ENCODE measurements at regions not wholly inside any gene's neighbourhood (a gene's known extent, or its start where the extent isn't known, plus 50 kb on each side); places are given as distances from the start of the nearest gene placed in this dataset.

DNA sequence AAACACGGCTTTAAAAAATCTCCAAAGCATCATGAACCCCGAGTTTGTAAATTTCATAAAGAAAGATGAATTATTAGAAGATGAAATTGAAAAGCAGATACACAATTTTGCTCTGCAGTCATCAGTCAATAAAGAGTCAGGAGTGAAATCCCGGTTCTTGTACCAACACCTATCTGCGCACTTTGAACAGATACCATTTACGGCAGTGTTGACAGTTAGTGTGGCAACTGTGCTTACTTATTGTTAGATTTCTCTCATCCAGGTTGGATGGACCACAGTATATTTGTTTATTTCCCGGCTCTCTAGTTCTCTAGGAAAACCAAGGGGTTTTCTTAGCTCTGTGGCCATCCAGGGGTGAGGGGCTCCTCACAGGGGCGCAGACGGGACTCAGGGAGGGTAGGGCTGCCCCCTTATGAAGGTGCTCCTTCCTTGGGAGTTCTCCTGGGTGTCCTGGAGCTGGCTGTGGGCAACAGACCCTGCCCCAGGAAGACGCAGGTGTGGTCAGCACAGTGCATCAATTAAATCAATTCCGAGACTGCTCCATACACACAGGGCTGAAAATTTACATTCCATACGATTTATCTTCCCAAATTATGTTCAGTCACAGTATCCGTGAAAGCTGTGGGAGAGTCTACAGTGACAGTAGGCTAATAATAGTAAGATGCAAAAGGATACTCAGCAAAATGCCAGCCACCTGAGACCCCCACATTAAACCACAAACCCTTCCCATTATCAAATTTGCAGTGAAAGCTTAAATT, 107.0 kb upstream of the C1QTNF9B start:
- TF ChIP-seq POLR2A (IDR thresholded peaks at IDR 0.05), result no peak
- TF ChIP-seq, protein P1, sequence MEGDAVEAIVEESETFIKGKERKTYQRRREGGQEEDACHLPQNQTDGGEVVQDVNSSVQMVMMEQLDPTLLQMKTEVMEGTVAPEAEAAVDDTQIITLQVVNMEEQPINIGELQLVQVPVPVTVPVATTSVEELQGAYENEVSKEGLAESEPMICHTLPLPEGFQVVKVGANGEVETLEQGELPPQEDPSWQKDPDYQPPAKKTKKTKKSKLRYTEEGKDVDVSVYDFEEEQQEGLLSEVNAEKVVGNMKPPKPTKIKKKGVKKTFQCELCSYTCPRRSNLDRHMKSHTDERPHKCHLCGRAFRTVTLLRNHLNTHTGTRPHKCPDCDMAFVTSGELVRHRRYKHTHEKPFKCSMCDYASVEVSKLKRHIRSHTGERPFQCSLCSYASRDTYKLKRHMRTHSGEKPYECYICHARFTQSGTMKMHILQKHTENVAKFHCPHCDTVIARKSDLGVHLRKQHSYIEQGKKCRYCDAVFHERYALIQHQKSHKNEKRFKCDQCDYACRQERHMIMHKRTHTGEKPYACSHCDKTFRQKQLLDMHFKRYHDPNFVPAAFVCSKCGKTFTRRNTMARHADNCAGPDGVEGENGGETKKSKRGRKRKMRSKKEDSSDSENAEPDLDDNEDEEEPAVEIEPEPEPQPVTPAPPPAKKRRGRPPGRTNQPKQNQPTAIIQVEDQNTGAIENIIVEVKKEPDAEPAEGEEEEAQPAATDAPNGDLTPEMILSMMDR (IDR thresholded peaks at IDR 0.05), result no peak
- no peak for TF ChIP-seq POLR2AphosphoS5 (IDR thresholded peaks at IDR 0.05)
- no peak for TF ChIP-seq EP300 (IDR thresholded peaks at IDR 0.05)
